ENCODE measurements at regions not wholly inside any gene's neighbourhood (a gene's known extent, or its start where the extent isn't known, plus 50 kb on each side); places are given as distances from the start of the nearest gene placed in this dataset.
A peak's percentile ranks its signal among the peaks of the same experiment; 100 is the strongest.
"Not testable (repeated sequence)": the region's sequence is repeated elsewhere in the genome, so short reads cannot be mapped to it uniquely, and the experiment has no call there.

- not testable (repeated sequence) for H3K27me3 ChIP-seq (ENCODE audit: insufficient read depth, low read length); H3K27ac ChIP-seq (ENCODE audit: low read length); H3K36me3 ChIP-seq (ENCODE audit: insufficient read depth, low read depth, low read length); H3K4me1 ChIP-seq (ENCODE audit: insufficient read depth, low read length); H3K9me3 ChIP-seq (ENCODE audit: insufficient read depth, low read depth, low read length); H3K4me3 ChIP-seq (ENCODE audit: low read length); H3K9ac ChIP-seq (ENCODE audit: low read depth, low read length)
These were observed 93.3 kb downstream of the ANKRD30BL start for GRCh38 chr2:132068407-132068806.

GRCh38 chr2:132065391-132065790 is 96.4 kb downstream of the ANKRD30BL start:
- H3K9ac ChIP-seq (ENCODE audit: low read depth, low read length); H3K9me3 ChIP-seq (ENCODE audit: insufficient read depth, low read depth, low read length); H3K27ac ChIP-seq (ENCODE audit: low read length); H3K27me3 ChIP-seq (ENCODE audit: insufficient read depth, low read length); H3K4me1 ChIP-seq (ENCODE audit: insufficient read depth, low read length); H3K36me3 ChIP-seq (ENCODE audit: insufficient read depth, low read depth, low read length); H3K4me3 ChIP-seq (ENCODE audit: low read length): not testable (repeated sequence)

- not testable (repeated sequence) for H3K27ac ChIP-seq (ENCODE audit: low read length); H3K4me3 ChIP-seq (ENCODE audit: low read length); H3K36me3 ChIP-seq (ENCODE audit: insufficient read depth, low read depth, low read length); H3K9ac ChIP-seq (ENCODE audit: low read depth, low read length); H3K4me1 ChIP-seq (ENCODE audit: insufficient read depth, low read length); H3K9me3 ChIP-seq (ENCODE audit: insufficient read depth, low read depth, low read length)
- peaks cover 37% of the 10 kb centered on the region for H3K27me3 ChIP-seq (ENCODE audit: insufficient read depth, low read length)
These were observed 122.0 kb downstream of the ANKRD30BL start for GRCh38 chr2:132039609-132040236.

DNA sequence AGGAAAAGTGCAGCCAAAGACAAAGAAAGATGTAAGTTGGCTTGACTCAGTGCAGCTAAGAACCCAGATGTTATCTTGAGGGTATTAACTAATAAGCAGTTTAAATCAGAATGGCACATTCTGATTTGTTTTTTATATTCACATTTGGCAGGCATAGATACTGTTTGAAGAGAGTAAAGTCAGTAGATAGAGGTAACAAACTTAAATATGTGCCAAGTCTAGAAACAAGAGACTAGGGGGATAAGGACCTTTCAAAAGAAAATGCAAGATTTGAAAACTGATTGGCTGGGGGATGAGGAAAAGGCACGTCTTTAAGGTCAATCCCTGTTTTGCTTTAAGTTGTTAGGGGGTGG is 122.9 kb downstream of the ANKRD30BL start:
- peak overlapping the region; percentile 48; the same call in 1 of the 2 replicates for H3K9ac ChIP-seq (ENCODE audit: low read depth, low read length)
- H3K36me3 ChIP-seq (ENCODE audit: insufficient read depth, low read depth, low read length); H3K27ac ChIP-seq (ENCODE audit: low read length); H3K9me3 ChIP-seq (ENCODE audit: insufficient read depth, low read depth, low read length); H3K4me1 ChIP-seq (ENCODE audit: insufficient read depth, low read length): not testable (repeated sequence)
- peak overlapping the region; percentile 69 for H3K4me3 ChIP-seq (ENCODE audit: low read length)
- peaks cover 37% of the 10 kb centered on the region for H3K27me3 ChIP-seq (ENCODE audit: insufficient read depth, low read length)

DNA sequence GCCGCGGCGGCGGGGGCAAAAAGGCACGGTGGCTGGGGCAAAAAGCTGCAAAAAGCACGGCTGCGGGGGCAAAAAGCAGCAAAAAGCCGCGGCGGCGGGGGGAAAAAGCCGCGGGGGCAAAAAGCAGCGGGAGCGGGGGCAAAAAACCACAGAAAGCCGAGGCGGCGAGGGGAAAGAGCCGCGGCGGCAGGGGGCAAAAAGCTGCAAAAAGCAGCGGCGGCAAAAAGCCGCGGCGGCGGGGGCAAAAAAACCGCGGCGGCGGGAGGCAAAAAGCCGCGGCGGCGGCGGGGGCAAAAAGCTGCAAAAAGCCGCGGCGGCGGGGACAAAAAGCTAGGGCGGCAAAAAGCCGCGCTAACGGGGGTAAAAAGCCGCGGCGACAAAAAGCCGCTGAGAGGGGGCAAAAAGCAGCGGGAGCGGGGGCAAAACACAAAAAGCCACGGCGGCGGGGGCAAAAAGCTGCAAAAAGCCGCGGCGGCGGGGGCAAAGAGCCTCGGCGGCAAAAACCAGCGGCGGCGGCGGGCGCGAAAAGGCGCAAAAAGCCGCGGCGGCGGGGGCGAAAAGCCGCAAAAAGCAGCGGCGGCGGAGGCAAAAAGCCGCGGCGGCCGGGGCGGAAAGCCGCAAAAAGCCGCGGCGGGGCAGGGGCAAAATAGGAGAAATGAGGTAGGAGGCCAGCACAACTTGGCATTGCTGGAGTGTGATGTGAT is 123.4 kb downstream of the ANKRD30BL start:
- Histone ChIP-seq H3K27me3 (ENCODE audit: insufficient read depth, low read length) (peaks cover 37% of the 10 kb centered on the region), H3K9ac (ENCODE audit: low read depth, low read length) (peak overlapping the region; percentile 59; the same call in 1 of the 2 replicates), H3K9me3 (ENCODE audit: insufficient read depth, low read depth, low read length) (no peaks in the 10 kb centered on the region), H3K36me3 (ENCODE audit: insufficient read depth, low read depth, low read length) (no peaks in the 10 kb centered on the region), H3K27ac (ENCODE audit: low read length) (no peak overlapping the region), H3K4me1 (ENCODE audit: insufficient read depth, low read length) (no peaks in the 10 kb centered on the region), H3K4me3 (ENCODE audit: low read length) (peak overlapping the region; percentile 69)

- peak overlapping the region; percentile 59; the same call in 1 of the 2 replicates for H3K9ac ChIP-seq (ENCODE audit: low read depth, low read length)
- H3K36me3 ChIP-seq (ENCODE audit: insufficient read depth, low read depth, low read length) = no peaks in the 10 kb centered on the region
- peaks cover 37% of the 10 kb centered on the region for H3K27me3 ChIP-seq (ENCODE audit: insufficient read depth, low read length)
- no peak overlapping the region for H3K27ac ChIP-seq (ENCODE audit: low read length)
- H3K9me3 ChIP-seq (ENCODE audit: insufficient read depth, low read depth, low read length) = no peaks in the 10 kb centered on the region
- H3K4me1 ChIP-seq (ENCODE audit: insufficient read depth, low read length) = no peaks in the 10 kb centered on the region
- H3K4me3 ChIP-seq (ENCODE audit: low read length) = peak overlapping the region; percentile 69
These were observed 124.1 kb downstream of the ANKRD30BL start for GRCh38 chr2:132037527-132038178.

- Histone ChIP-seq H3K9me3 (ENCODE audit: insufficient read depth, low read depth, low read length) (no peaks in the 10 kb centered on the region), H3K4me1 (ENCODE audit: insufficient read depth, low read length) (no peaks in the 10 kb centered on the region), H3K36me3 (ENCODE audit: insufficient read depth, low read depth, low read length) (no peaks in the 10 kb centered on the region), H3K4me3 (ENCODE audit: low read length) (no peak overlapping the region), H3K27ac (ENCODE audit: low read length) (no peak overlapping the region), H3K9ac (ENCODE audit: low read depth, low read length) (no peak overlapping the region), H3K27me3 (ENCODE audit: insufficient read depth, low read length) (peaks cover 30% of the 10 kb centered on the region)
These were observed 127.1 kb downstream of the ANKRD30BL start for GRCh38 chr2:132034646-132035045.

- H3K4me1 ChIP-seq (ENCODE audit: insufficient read depth, low read length) = no peaks in the 10 kb centered on the region
- H3K36me3 ChIP-seq (ENCODE audit: insufficient read depth, low read depth, low read length) = no peaks in the 10 kb centered on the region
- H3K4me3 ChIP-seq (ENCODE audit: low read length) = no peak overlapping the region
- H3K27ac ChIP-seq (ENCODE audit: low read length) = no peak overlapping the region
- H3K9ac ChIP-seq (ENCODE audit: low read depth, low read length) = no peak overlapping the region
- H3K9me3 ChIP-seq (ENCODE audit: insufficient read depth, low read depth, low read length) = no peaks in the 10 kb centered on the region
- H3K27me3 ChIP-seq (ENCODE audit: insufficient read depth, low read length) = peaks cover 23% of the 10 kb centered on the region
These were observed 127.8 kb downstream of the ANKRD30BL start for GRCh38 chr2:132033949-132034348.

- no peak overlapping the region for H3K9ac ChIP-seq (ENCODE audit: low read depth, low read length)
- peaks cover 19% of the 10 kb centered on the region for H3K27me3 ChIP-seq (ENCODE audit: insufficient read depth, low read length)
- no peaks in the 10 kb centered on the region for H3K9me3 ChIP-seq (ENCODE audit: insufficient read depth, low read depth, low read length)
- H3K36me3 ChIP-seq (ENCODE audit: insufficient read depth, low read depth, low read length) = no peaks in the 10 kb centered on the region
- no peaks in the 10 kb centered on the region for H3K4me1 ChIP-seq (ENCODE audit: insufficient read depth, low read length)
- H3K27ac ChIP-seq (ENCODE audit: low read length) = no peak overlapping the region
- H3K4me3 ChIP-seq (ENCODE audit: low read length) = no peak overlapping the region
These were observed 128.4 kb downstream of the ANKRD30BL start for GRCh38 chr2:132033365-132033764.

DNA sequence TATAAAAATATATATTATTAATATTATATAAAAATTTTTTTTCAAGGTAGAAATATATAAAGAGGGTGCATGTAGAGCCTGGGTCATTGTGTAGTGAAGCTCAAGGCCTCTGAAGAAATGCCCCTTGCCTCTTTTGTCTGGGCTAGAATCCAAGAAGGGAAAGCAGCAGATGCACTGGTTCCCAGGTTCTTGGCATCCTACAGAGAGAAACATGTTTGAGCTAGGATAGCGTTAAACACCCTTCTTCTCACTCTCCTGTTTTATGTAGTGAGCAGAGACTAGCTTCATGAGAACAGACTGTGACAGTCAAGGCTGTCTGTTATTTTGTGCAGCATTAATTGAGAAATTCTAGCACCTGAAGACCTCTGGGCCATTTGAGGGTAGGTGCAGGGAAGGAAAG is 149.7 kb downstream of the ANKRD30BL start:
- not testable (repeated sequence) for H3K9ac ChIP-seq (ENCODE audit: low read depth, low read length); H3K4me3 ChIP-seq (ENCODE audit: low read length); H3K4me1 ChIP-seq (ENCODE audit: insufficient read depth, low read length); H3K9me3 ChIP-seq (ENCODE audit: insufficient read depth, low read depth, low read length); H3K36me3 ChIP-seq (ENCODE audit: insufficient read depth, low read depth, low read length); H3K27ac ChIP-seq (ENCODE audit: low read length)
- H3K27me3 ChIP-seq (ENCODE audit: insufficient read depth, low read length) = peaks cover 31% of the 10 kb centered on the region

DNA sequence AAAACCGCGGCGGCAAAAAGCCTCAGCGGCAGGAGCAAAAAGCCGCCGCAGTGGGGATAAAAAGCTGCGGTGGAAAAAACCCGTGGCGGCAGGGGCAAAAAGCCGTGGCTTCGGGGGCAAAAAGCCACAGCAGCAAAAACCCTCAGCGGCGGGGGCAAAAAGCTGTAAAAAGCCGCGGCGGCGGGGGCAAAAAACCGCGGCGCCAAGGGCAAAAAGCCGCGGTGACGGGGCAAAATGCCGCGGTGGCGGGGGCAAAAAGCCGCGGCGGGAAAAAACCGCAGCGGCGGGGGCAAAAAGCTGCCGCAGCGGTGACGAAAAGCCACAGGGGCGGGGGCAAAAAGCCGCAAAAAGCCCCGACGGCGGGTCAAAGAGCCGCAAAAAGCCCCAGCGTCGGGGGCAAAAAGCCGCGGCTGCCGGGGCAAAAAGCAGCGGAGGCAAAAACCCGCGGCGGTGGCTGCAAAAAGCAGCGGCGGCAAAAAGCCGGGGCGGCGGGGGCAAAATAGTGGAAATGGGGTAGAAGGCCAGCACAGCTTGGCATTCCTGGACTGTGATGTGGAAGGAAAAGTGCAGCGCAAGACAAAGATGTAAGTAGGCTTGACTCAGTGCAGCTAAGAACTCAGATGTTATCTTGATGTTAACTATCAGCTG is 151.8 kb downstream of the ANKRD30BL start:
- Histone ChIP-seq H3K9ac (ENCODE audit: low read depth, low read length) (peak overlapping the region; percentile 27; the same call in 1 of the 2 replicates), H3K27me3 (ENCODE audit: insufficient read depth, low read length) (peaks cover 31% of the 10 kb centered on the region), H3K4me1 (ENCODE audit: insufficient read depth, low read length) (no peaks in the 10 kb centered on the region), H3K27ac (ENCODE audit: low read length) (no peak overlapping the region), H3K9me3 (ENCODE audit: insufficient read depth, low read depth, low read length) (no peaks in the 10 kb centered on the region), H3K36me3 (ENCODE audit: insufficient read depth, low read depth, low read length) (no peaks in the 10 kb centered on the region), H3K4me3 (ENCODE audit: low read length) (peak overlapping the region; percentile 64; the same call in 1 of the 2 replicates)

Measured in iPS-20b (cell line).